HEK293T (cell line): ENCODE measurements at regions not wholly inside any gene's neighbourhood (a gene's known extent, or its start where the extent isn't known, plus 50 kb on each side); places are given as distances from the start of the nearest gene placed in this dataset.
"Not testable (repeated sequence)": the region's sequence is repeated elsewhere in the genome, so short reads cannot be mapped to it uniquely, and the experiment has no call there.

Experiments used
- CTCF ChIA-PET: fragments of 350-600 bp; formaldehyde crosslinking; extraction: SDS; loops from one replicate; lab custom pipeline; 2021; ENCODE audit warnings: antibody characterized with exemption, inconsistent platforms; lab: Yijun Ruan, JAX
- POLR2A ChIA-PET: fragments of 350-600 bp; formaldehyde crosslinking; extraction: SDS; loops from one replicate; lab custom pipeline; 2020; ENCODE audit warnings: antibody characterized with exemption, inconsistent platforms; lab: Yijun Ruan, JAX
- DNase-seq: peaks from one replicate; pipeline ENCODE4 v3.0.0; 2012; ENCODE audit warnings: mixed read lengths; ENCODE audit errors: extremely low spot score
- ARNT ChIP-seq: fragments of 450-650 bp; IDR thresholded peaks from 2 replicates; pipeline ENCODE4 v1.6.1; 2017; ENCODE audit warnings: mild to moderate bottlenecking
- BHLHE40 ChIP-seq: fragments of 450-650 bp; IDR thresholded peaks from 2 replicates; pipeline ENCODE4 v1.6.1; 2016; ENCODE audit warnings: mild to moderate bottlenecking, moderate library complexity, borderline replicate concordance
- CTBP1 ChIP-seq: fragments of 450-650 bp; IDR thresholded peaks from 2 replicates; pipeline ENCODE4 v1.6.1; 2016; ENCODE audit warnings: borderline replicate concordance
- ELF4 ChIP-seq: fragments of 450-650 bp; IDR thresholded peaks from 2 replicates; pipeline ENCODE4 v1.6.1; 2017; ENCODE audit warnings: antibody characterized with exemption
- FOXA1 ChIP-seq: fragments of 450-650 bp; IDR thresholded peaks from 2 replicates; pipeline ENCODE4 v1.6.1; 2016; ENCODE audit warnings: mild to moderate bottlenecking
- FOXK2 ChIP-seq: fragments of 450-650 bp; IDR thresholded peaks from 2 replicates; pipeline ENCODE4 v1.6.1; 2016; ENCODE audit warnings: mild to moderate bottlenecking
- FOXM1 ChIP-seq: fragments of 450-650 bp; IDR thresholded peaks from 2 replicates; pipeline ENCODE4 v1.6.1; 2017; ENCODE audit warnings: mild to moderate bottlenecking, borderline replicate concordance
- HDGF ChIP-seq: fragments of 450-650 bp; IDR thresholded peaks from 2 replicates; pipeline ENCODE4 v1.6.1; 2017; ENCODE audit warnings: antibody characterized with exemption, borderline replicate concordance
- L3MBTL2 ChIP-seq: fragments of 450-650 bp; conservative IDR thresholded peaks from 2 replicates; pipeline ENCODE4 v1.6.1; 2016; ENCODE audit warnings: mild to moderate bottlenecking
- LEF1 ChIP-seq: fragments of 450-650 bp; IDR thresholded peaks from 2 replicates; pipeline ENCODE4 v1.6.1; 2017; ENCODE audit warnings: mild to moderate bottlenecking, borderline replicate concordance
- NFRKB ChIP-seq: fragments of 450-650 bp; IDR thresholded peaks from 2 replicates; pipeline ENCODE4 v1.6.1; 2016; ENCODE audit warnings: mild to moderate bottlenecking, moderate library complexity
- PKNOX1 ChIP-seq: fragments of 450-650 bp; IDR thresholded peaks from 2 replicates; pipeline ENCODE4 v1.6.1; 2016
- SP1 ChIP-seq: fragments of 450-650 bp; IDR thresholded peaks from 2 replicates; pipeline ENCODE4 v1.6.1; 2017
- SUZ12 ChIP-seq: fragments of 450-650 bp; IDR thresholded peaks from 2 replicates; pipeline ENCODE4 v1.6.1; 2016; ENCODE audit warnings: mild to moderate bottlenecking
- TARDBP ChIP-seq: fragments of 450-650 bp; IDR thresholded peaks from 2 replicates; pipeline ENCODE4 v1.6.1; 2016
- ZNF384 ChIP-seq: fragments of 450-650 bp; IDR thresholded peaks from 2 replicates; pipeline ENCODE4 v1.6.1; 2016

- DNase-seq, result no peak
- ChIA-PET POLR2A (no interaction called here), CTCF (interaction anchor here (0.6 kb wide), 1 partner anchor 41 kb away, joined by 3 read pairs; no protein-coding TSS in a partner anchor)
- TF ChIP-seq FOXA1, result no peak
- no peak for TF ChIP-seq CTBP1
- TF ChIP-seq LEF1, result no peak
- TF ChIP-seq HDGF, result no peak
- no peak for TF ChIP-seq ELF4
- TF ChIP-seq TARDBP, result no peak
- no peak for TF ChIP-seq ARNT
- no peak for TF ChIP-seq ZNF384
- TF ChIP-seq NFRKB, result no peak
- no peak for TF ChIP-seq BHLHE40
- TF ChIP-seq L3MBTL2, result no peak
- TF ChIP-seq FOXM1, result no peak
- TF ChIP-seq PKNOX1, result no peak
- TF ChIP-seq SP1, result no peak
- no peak for TF ChIP-seq FOXK2
- TF ChIP-seq SUZ12, result no peak
Measured at GRCh38 chr16:21341101-21341500, 63.0 kb upstream of the CRYM start.

GRCh38 chr16:21339941-21340340, 61.9 kb upstream of the CRYM start:
- TF ChIP-seq ELF4 (no peak), FOXM1 (no peak), LEF1 (no peak), NFRKB (no peak), SP1 (no peak), TARDBP (no peak), ARNT (no peak), PKNOX1 (no peak), L3MBTL2 (no peak), FOXK2 (no peak), BHLHE40 (no peak), ZNF384 (no peak), HDGF (no peak), SUZ12 (no peak), CTBP1 (no peak), FOXA1 (no peak)
- no peak for DNase-seq
- CTCF ChIA-PET, result no interaction called here
- POLR2A ChIA-PET, result no interaction called here

GRCh38 chr16:21339269-21339641, 61.2 kb upstream of the CRYM start:
- DNase-seq, result no peak
- CTCF ChIA-PET, result no interaction called here
- POLR2A ChIA-PET, result no interaction called here
- TF ChIP-seq PKNOX1, result no peak
- no peak for TF ChIP-seq ARNT
- TF ChIP-seq SUZ12, result no peak
- no peak for TF ChIP-seq NFRKB
- TF ChIP-seq HDGF, result no peak
- TF ChIP-seq ZNF384, result no peak
- TF ChIP-seq LEF1, result no peak
- no peak for TF ChIP-seq BHLHE40
- no peak for TF ChIP-seq FOXK2
- no peak for TF ChIP-seq FOXM1
- no peak for TF ChIP-seq FOXA1

- POLR2A ChIA-PET, result no interaction called here
- no peak for TF ChIP-seq ELF4
- CTCF ChIA-PET, result no interaction called here
- no peak for DNase-seq
Measured at GRCh38 chr16:21338537-21339268, 60.6 kb upstream of the CRYM start.

GRCh38 chr16:21336231-21336630, 58.1 kb upstream of the CRYM start:
- POLR2A ChIA-PET, result no interaction called here
- CTCF ChIA-PET, result no interaction called here
- TF ChIP-seq BHLHE40, result no peak
- TF ChIP-seq FOXK2, result no peak
- TF ChIP-seq ZNF384, result no peak
- TF ChIP-seq ELF4, result no peak
- TF ChIP-seq ARNT, result no peak
- no peak for TF ChIP-seq HDGF
- TF ChIP-seq PKNOX1, result no peak
- no peak for TF ChIP-seq NFRKB
- TF ChIP-seq CTBP1, result no peak
- no peak for TF ChIP-seq SUZ12
- TF ChIP-seq L3MBTL2, result no peak
- no peak for TF ChIP-seq FOXA1
- no peak for TF ChIP-seq LEF1
- TF ChIP-seq SP1, result no peak
- TF ChIP-seq TARDBP, result no peak
- no peak for TF ChIP-seq FOXM1
- no peak for DNase-seq

GRCh38 chr16:21334188-21335146, 56.4 kb upstream of the CRYM start:
- CTCF ChIA-PET, POLR2A ChIA-PET, DNase-seq: not testable (repeated sequence)

- POLR2A ChIA-PET, CTCF ChIA-PET, DNase-seq: not testable (repeated sequence)
Measured at GRCh38 chr16:21333683-21334082, 55.6 kb upstream of the CRYM start.
